ENCODE measurements at regions not wholly inside any gene's neighbourhood (a gene's known extent, or its start where the extent isn't known, plus 50 kb on each side); places are given as distances from the start of the nearest gene placed in this dataset.
"Not testable (repeated sequence)": the region's sequence is repeated elsewhere in the genome, so short reads cannot be mapped to it uniquely, and the experiment has no call there.

- not testable (repeated sequence) for DNase-seq (ENCODE audit: low read depth)
These were observed 1370.0 kb downstream of the CDH12 start for GRCh38 chr5:21482983-21483650.

- DNase-seq (ENCODE audit: low read depth): not testable (repeated sequence)
These were observed 1370.6 kb downstream of the CDH12 start for GRCh38 chr5:21482522-21482921.

- not testable (repeated sequence) for DNase-seq (ENCODE audit: low read depth)
These were observed 1371.5 kb downstream of the CDH12 start for GRCh38 chr5:21481320-21482270.

GRCh38 chr5:21480054-21480453 is 1373.1 kb downstream of the CDH12 start:
- not testable (repeated sequence) for DNase-seq (ENCODE audit: low read depth)

- not testable (repeated sequence) for DNase-seq (ENCODE audit: low read depth)
These were observed 1379.2 kb downstream of the CDH12 start for GRCh38 chr5:21473981-21474380.

GRCh38 chr5:21473436-21473835 is 1379.7 kb downstream of the CDH12 start:
- DNase-seq (ENCODE audit: low read depth): not testable (repeated sequence)

GRCh38 chr5:21471691-21472090 is 1381.5 kb downstream of the CDH12 start:
- DNase-seq (ENCODE audit: low read depth): not testable (repeated sequence)

- peak; percentile 4 for DNase-seq (ENCODE audit: low read depth)
These were observed 1383.5 kb downstream of the CDH12 start for GRCh38 chr5:21469523-21470101.

DNA sequence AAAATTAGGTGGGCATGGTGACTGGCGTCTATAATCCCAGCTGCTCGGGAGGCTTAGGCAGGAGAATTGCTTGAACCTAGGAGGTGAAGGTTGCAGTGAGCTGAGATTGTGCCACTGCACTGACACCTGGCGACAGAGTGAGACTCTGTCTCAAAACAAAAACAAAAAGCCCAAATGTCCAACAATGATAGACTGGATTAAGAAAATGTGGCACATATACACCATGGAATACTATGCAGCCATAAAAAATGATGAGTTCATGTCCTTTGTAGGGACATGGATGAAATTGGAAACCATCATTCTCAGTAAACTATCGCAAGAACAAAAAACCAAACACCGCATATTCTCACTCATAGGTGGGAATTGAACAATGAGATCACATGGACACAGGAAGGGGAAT is 1385.6 kb downstream of the CDH12 start:
- DNase-seq (ENCODE audit: low read depth): not testable (repeated sequence)

DNA sequence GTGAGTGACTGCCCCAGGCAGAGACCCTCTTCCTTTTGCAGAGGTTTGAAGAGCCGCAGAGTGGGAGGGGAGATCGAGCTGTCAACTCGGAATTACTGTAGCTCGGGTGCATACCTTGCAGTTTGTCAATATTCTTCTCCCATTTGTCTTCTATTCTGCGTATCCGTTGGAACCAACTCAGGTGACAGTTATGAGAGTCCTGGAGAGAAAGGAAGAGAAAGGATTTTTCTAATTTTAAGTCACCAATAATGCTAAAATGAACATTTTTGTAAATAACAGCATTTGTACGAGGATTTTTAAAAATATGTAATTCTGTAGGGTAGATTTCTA is 1393.4 kb downstream of the CDH12 start:
- not testable (repeated sequence) for DNase-seq (ENCODE audit: low read depth)

GRCh38 chr5:21452449-21452848 is 1400.7 kb downstream of the CDH12 start:
- DNase-seq (ENCODE audit: low read depth): peak; percentile 0

DNA sequence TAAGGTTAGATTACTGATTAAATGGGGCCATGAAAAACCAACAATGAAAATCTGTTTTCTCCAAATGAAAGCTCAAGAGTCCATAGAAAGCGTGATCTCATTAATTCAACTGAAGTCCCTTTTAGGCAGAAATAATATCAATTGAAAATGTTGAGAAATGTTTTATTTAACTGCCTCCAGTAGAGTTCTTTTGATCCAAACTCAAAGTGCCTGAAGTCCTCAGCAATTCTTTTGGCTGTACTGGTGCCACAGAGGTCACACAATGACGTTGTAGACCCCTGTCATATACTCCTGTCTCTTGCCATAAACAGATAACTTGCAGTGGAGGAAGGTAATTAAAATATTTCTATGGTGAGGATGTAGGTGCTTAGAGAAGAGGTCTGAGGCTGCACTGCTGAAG is 1420.5 kb downstream of the CDH12 start:
- no peak for DNase-seq (ENCODE audit: low read depth)

DNA sequence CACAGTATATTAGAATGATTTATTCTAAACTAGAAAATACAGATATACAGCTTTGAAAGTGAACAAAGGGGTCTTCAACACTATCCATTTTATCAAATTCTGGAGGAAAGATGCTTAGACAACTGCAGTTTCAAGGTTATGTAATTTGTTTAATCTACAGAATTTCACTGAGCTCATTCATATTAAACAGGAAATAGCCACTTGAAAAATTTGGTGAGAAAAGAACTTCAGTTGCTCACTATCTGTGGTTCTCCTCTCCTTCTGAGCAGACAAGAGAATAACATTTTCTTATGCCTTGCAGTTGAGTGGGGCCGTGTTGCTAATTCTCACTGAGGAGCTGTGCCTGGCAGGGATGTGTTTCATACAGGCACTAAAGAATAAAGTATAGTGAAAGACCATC is 1428.2 kb downstream of the CDH12 start:
- DNase-seq (ENCODE audit: low read depth): no peak

- DNase-seq (ENCODE audit: low read depth): no peak
These were observed 1431.4 kb upstream of the CDH18 start for GRCh38 chr5:21419383-21419782.

DNA sequence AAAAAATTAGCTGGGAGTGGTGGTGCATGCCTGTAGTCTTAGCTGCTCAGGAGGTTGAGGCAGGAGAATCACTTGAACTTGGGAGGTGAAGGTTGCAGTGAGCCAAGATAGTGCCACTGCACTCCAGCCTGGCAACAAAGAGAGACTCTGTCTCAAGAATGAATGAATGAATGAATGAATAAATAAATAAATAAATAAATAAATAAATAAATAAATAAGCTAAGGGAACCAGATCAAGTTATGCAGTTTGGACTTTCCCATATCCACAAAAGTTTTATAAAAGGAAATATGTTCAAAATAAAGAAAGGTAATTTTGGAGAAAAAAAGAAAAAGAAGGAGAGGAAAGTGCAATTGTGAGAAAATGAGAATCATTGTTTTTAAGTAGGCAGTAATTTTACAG is 1414.1 kb upstream of the CDH18 start:
- DNase-seq (ENCODE audit: low read depth): not testable (repeated sequence)

- DNase-seq (ENCODE audit: low read depth): no peak
These were observed 1410.5 kb upstream of the CDH18 start for GRCh38 chr5:21398511-21398910.

DNA sequence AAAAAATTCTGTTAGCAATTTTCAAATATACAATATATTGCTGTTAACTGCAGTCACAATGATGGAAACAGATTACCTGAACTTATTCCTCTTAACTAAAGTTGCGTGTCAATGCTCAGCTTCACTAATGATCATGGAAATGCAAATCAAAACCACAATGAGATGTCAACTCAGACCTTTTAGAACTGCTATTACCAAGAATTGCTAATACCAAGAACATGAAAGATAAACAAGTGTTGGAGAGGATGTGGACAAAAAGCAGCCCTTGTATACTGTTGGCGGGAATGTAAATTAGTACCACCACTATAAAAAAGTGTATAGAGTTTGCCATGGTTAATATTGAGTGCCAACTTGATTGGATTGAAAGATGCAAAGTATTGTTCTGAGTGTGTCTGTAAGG is 1409.7 kb upstream of the CDH18 start:
- DNase-seq (ENCODE audit: low read depth): no peak

DNA sequence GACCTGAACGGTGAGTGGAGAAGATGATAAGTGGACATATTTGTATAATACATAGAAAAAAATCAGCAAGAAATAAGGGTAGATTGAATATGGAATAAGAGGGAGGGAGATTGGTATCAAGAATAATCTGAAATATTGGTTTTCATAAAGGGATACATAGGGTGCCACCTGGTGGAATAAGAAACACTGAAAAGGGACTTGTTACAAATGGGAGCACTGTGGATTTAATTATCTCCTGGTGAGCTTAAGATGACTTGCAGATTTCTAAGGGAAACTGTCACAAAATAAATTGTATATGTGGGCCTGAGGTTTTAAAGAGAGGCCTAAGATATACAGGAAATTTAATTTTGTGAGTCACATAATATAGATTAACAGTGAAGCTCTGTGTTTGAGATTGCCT is 1403.5 kb upstream of the CDH18 start:
- peak; percentile 1 for DNase-seq (ENCODE audit: low read depth)

DNA sequence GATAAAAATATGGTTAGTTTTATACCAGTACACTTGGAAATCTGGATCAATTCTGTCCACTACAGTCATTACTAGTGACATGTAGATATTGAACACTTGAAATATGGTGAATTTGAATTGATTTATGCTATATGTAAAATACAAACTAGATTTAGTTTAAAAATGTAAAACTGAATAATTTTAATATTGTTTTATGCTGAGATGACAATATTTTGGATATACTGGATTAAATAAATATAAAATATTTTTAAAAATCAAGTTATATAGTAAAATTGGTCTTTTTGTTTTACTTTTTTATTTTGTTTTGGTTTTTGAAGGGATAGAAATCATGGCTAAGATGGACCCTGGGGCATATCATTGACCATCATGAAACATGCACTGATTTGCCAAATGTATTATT is 1372.8 kb upstream of the CDH18 start:
- DNase-seq (ENCODE audit: low read depth): not testable (repeated sequence)

GRCh38 chr5:21341948-21342261 is 1353.9 kb upstream of the CDH18 start:
- not testable (repeated sequence) for DNase-seq (ENCODE audit: low read depth)

- DNase-seq (ENCODE audit: low read depth): not testable (repeated sequence)
These were observed 1353.4 kb upstream of the CDH18 start for GRCh38 chr5:21341203-21341947.

- DNase-seq (ENCODE audit: low read depth): not testable (repeated sequence)
These were observed 1352.2 kb upstream of the CDH18 start for GRCh38 chr5:21340233-21340632.
